BJ (cell line): ENCODE measurements at regions not wholly inside any gene's neighbourhood (a gene's known extent, or its start where the extent isn't known, plus 50 kb on each side); places are given as distances from the start of the nearest gene placed in this dataset.
"Not testable (repeated sequence)": the region's sequence is repeated elsewhere in the genome, so short reads cannot be mapped to it uniquely, and the experiment has no call there.

Source experiments
- CTCF ChIA-PET: fragments of 350-600 bp; formaldehyde crosslinking; extraction: SDS; loops from one replicate; lab custom pipeline; 2021; ENCODE audit warnings: antibody characterized with exemption, inconsistent platforms; lab: Yijun Ruan, JAX
- POLR2A ChIA-PET: fragments of 300-600 bp; sonication (Branson Sonifier 250); formaldehyde crosslinking; extraction: SDS; loops from one replicate; lab custom pipeline; 2021; ENCODE audit warnings: antibody characterized with exemption; lab: Charles Lee
- DNase-seq: peaks from one replicate; pipeline ENCODE4 v3.0.0-alpha.2; 2011; ENCODE audit warnings: low read depth
- H3K27me3 ChIP-seq: 2 replicates; pipeline ENCODE4 v1.6.0; 2011; ENCODE audit warnings: low read length; ENCODE audit not compliant: control insufficient read depth, insufficient read depth
- H3K36me3 ChIP-seq: 2 replicates; pipeline ENCODE4 v1.5.1; 2011; ENCODE audit warnings: low read length; ENCODE audit not compliant: control insufficient read depth, insufficient read depth
- H3K4me3 ChIP-seq: 2 replicates; pipeline ENCODE4 v1.5.1; 2011; ENCODE audit warnings: low read depth, mild to moderate bottlenecking, control low read depth, low read length
- CTCF ChIP-seq: IDR thresholded peaks from 2 replicates; pipeline ENCODE4 v1.5.1; 2011; ENCODE audit warnings: low read depth, mild to moderate bottlenecking, control low read depth, inconsistent platforms, low read length, moderate library complexity; ENCODE audit not compliant: insufficient read depth

DNA sequence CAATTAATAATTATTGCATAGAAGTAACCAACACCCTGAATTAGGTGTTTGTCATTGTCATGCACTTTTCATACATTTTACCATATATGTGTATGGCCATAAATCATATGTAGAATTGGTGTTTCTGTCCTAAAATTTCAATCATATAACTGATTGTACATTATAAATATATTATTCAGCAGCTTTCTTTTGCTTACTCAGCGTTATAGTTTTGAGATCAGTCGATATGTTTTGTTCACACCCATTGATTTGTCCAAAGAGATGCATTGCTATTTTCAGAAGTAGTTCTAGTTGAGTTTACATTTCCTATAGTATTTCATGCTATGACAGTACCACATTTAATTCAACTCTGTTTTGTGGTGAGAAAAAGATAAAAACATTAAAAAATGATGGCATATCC is 50.5 kb upstream of the PARP4 start:
- no peak for DNase-seq
- no peaks in the 10 kb centered on the region for H3K36me3 ChIP-seq
- no peak overlapping the region for H3K4me3 ChIP-seq
- no peak for TF ChIP-seq CTCF
- ChIA-PET POLR2A (no interaction called here), CTCF (no interaction called here)
- no peaks in the 10 kb centered on the region; the same call in 1 of the 2 replicates for H3K27me3 ChIP-seq

DNA sequence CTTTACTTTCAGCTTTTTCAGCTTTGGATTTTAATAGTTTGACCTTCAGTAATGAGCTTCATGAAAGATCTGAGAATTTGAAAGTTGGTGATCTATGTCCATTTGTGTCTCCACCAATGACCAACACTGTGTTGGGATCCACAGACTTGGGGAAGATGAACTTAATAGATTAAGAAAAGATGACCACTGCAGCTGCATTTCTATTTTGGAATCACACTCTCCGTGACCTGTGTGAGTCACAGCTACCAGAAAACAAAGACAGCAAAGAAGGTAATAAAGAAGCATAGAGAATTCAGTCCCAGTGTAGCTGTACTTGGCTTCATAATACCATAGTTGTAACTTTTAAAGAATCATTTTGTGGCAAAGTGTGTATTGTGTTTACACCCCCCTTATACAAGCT is 51.4 kb upstream of the PARP4 start:
- CTCF ChIA-PET, H3K36me3 ChIP-seq, H3K27me3 ChIP-seq, H3K4me3 ChIP-seq, POLR2A ChIA-PET: not testable (repeated sequence)
- peak; percentile 12 for DNase-seq

DNA sequence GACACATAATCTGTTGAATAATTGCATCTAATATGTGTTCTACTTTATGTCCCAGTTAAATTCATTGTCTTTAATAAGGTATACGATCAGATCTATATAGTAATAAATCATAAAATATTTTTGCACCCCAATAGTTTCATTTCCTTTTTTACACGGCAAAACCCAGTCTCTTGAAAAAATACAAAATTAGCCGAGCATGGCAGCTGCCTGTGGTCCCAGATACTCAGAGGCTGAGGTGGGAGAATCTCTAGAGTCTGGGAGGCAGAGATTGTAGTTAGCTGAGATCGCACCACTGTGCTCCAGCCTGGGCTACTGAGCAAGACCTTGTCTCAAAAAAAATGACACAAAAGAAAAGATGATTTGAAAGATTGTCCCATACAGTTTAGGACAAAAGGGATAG is 52.3 kb upstream of the PARP4 start:
- no peak for TF ChIP-seq CTCF
- Histone ChIP-seq H3K36me3 (no peaks in the 10 kb centered on the region), H3K4me3 (no peak overlapping the region), H3K27me3 (no peaks in the 10 kb centered on the region)
- CTCF ChIA-PET: no interaction called here
- POLR2A ChIA-PET: no interaction called here
- no peak for DNase-seq

DNA sequence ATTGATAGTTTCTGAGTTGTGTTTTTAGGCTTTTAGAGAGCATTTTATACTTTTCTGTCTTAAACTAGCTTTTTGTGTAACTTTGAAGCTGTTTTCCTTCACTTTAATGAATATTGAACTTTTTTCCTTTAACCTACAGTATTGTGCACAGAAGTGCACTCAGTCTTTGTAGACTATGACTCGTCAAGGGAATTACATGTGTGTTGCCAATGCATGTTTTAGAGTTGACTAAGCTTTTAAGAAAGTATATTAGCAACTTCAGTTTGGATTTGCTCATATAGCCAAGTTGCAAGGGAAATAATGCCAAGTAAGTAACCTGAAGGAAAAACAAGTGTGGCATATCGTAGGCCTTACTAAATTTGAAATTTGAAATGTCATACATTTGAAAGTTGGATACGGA is 55.0 kb upstream of the PARP4 start:
- POLR2A ChIA-PET, H3K4me3 ChIP-seq, H3K27me3 ChIP-seq, H3K36me3 ChIP-seq, DNase-seq: not testable (repeated sequence)
- CTCF ChIA-PET: interaction anchor here (0.8 kb wide), 1 partner anchor 544 kb away, joined by 4 read pairs; no protein-coding TSS in a partner anchor

DNA sequence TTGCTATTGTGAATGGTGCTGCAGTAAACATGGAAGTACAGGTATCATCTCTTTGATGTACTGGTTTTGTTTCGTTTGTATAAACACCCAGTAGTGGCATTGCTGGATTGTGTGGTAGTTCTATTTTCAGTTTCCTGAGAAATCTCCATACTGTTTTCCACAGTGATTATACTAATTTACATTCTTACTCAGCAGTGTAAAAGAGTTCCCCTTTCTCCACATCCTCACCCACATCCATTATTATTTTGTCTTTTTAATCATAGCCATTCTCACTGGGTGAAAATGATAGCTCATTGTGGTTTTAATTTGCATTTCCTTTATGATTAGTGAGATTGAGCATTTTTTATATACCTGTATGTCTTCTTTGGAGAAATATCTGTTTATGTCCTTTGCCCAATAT is 62.3 kb upstream of the PARP4 start:
- no peak overlapping the region for H3K4me3 ChIP-seq
- no peak for TF ChIP-seq CTCF
- CTCF ChIA-PET: interaction anchor here (1.1 kb wide), 1 partner anchor 97 kb away, joined by 3 read pairs; no protein-coding TSS in a partner anchor
- DNase-seq: no peak
- H3K27me3 ChIP-seq: no peaks in the 10 kb centered on the region; the same call in 1 of the 2 replicates
- no peaks in the 10 kb centered on the region for H3K36me3 ChIP-seq
- POLR2A ChIA-PET: no interaction called here

- H3K36me3 ChIP-seq, POLR2A ChIA-PET, H3K4me3 ChIP-seq, H3K27me3 ChIP-seq, DNase-seq: not testable (repeated sequence)
- CTCF ChIA-PET: interaction anchor here (0.7 to 4.9 kb wide), 10 partner anchors 10 to 395 kb away, joined by 3 to 32 read pairs (median 4); no protein-coding TSS in a partner anchor
- TF ChIP-seq CTCF: peak; percentile 50
These were observed 67.7 kb upstream of the PARP4 start for GRCh38 chr13:24580315-24580714.

DNA sequence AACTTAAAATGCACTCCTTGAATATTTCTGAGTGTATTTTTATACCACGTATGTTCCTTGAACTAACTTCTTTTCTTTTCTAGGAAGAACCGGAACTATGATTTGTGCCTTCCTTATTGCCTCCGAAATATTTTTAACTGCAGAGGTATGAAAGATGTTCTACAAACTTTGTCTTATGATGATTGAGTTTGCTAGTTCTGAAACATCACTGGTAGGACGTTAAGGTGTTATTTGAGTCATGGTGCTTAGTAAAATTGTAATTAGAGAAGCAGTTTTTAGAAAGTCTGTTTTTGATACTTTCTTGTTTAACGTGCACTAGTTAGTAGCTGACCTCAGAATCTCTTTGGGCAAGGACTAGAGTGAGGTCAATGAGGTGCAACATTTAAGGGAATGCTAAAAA is 69.0 kb upstream of the PARP4 start:
- POLR2A ChIA-PET, H3K4me3 ChIP-seq: not testable (repeated sequence)
- CTCF ChIA-PET: interaction anchor here (1.4 to 4.9 kb wide), 3 partner anchors 37 to 146 kb away, joined by 3 to 32 read pairs (median 5); no protein-coding TSS in a partner anchor

GRCh38 chr13:24591697-24592096 is 79.1 kb upstream of the PARP4 start:
- POLR2A ChIA-PET, H3K36me3 ChIP-seq, H3K27me3 ChIP-seq, CTCF ChIA-PET, H3K4me3 ChIP-seq, DNase-seq: not testable (repeated sequence)

More for the DNA sequence above, 69.0 kb upstream of the PARP4 start:
- H3K27me3 ChIP-seq, DNase-seq, H3K36me3 ChIP-seq: not testable (repeated sequence)

GRCh38 chr13:24597906-24598670 is 82.1 kb upstream of the ATP12A start:
- POLR2A ChIA-PET, DNase-seq, H3K4me3 ChIP-seq, H3K27me3 ChIP-seq, CTCF ChIA-PET, H3K36me3 ChIP-seq: not testable (repeated sequence)
